ENCODE measurements at regions not wholly inside any gene's neighbourhood (a gene's known extent, or its start where the extent isn't known, plus 50 kb on each side); places are given as distances from the start of the nearest gene placed in this dataset.

DNA sequence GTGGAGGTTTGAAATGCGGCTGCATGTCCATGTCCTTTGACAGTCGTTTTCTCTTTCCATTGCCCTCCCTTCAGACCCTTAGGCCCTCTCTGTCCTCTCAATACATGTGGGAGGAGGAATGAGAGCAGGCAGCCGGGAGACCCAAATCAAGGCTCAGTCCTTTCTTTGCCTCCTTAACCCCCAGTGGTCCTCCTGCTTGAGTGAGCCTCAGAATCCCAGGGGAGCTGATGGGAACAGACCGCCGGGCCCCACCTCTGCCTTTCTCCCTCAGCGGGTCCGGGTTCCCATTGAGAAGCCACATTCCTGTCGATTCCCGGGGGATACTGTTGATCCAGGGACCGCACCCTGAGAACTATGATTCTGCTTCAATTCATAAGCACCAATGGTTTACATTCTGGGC lies 77.9 kb upstream of the RFLNA start:
- intact Hi-C loops (cut with micrococcal nuclease; ENCODE audit: unreplicated experiment) = no loop called here

More for the DNA sequence above, 77.9 kb upstream of the RFLNA start:
- ChIA-PET POLR2A (no interaction called here), CTCF (ENCODE audit: low intra/inter-chr PET ratio, low total read pairs) (no interaction called here)
- Histone ChIP-seq H3K27ac (ENCODE audit: extremely low read length, insufficient read depth, low read length) (no peak overlapping the region), H3K4me3 (replicated peaks in 1 of 3; ENCODE audit: insufficient read depth in 1 of 3, low read depth in 2 of 3, low read length in 3 of 3) (no peak overlapping the region), H4K20me1 (ENCODE audit: insufficient read depth, low read length) (no peaks in the 10 kb centered on the region), H3K4me1 (ENCODE audit: insufficient read depth, low read length) (no peaks in the 10 kb centered on the region), H2AFZ (ENCODE audit: low read length) (no peak overlapping the region), H3K4me2 (ENCODE audit: low read depth, low read length) (no peak overlapping the region), H3K9ac (ENCODE audit: insufficient read depth, low read depth, low read length) (no peak overlapping the region), H3K79me2 (ENCODE audit: insufficient read depth, low read length) (no peaks in the 10 kb centered on the region), H3K36me3 (replicated peaks in 1 of 2; ENCODE audit: control insufficient read depth in 1 of 2, insufficient read depth in 2 of 2, low read length in 2 of 2) (no peaks in the 10 kb centered on the region), H3K27me3 (ENCODE audit: control insufficient read depth in 1 of 2, insufficient read depth in 2 of 2, low read length in 2 of 2) (peaks cover 3 to 10% of the 10 kb centered on the region in 2 experiments; a peak in 2 of 5 replicates), H3K9me3 (ENCODE audit: low read length) (peaks cover 9% of the 10 kb centered on the region; the same call in 1 of the 2 replicates)
- WGBS (ENCODE audit: low lambda C conversion rate) = 55% methylated on average over 10 of the region's 10 CpGs
- TF ChIP-seq ZNF703 (CRISPR knock-in tag; IDR thresholded peaks at IDR 0.05; ENCODE audit: borderline replicate concordance) (no peak), HIVEP1 (CRISPR knock-in tag; IDR thresholded peaks at IDR 0.05) (no peak), ZNF747 (CRISPR knock-in tag; IDR thresholded peaks at IDR 0.05; ENCODE audit: borderline replicate concordance) (no peak), MXI1 (IDR thresholded peaks at IDR 0.05; ENCODE audit: borderline replicate concordance, low read depth, low read length) (no peak), ZNF781 (CRISPR knock-in tag; IDR thresholded peaks at IDR 0.05; ENCODE audit: borderline replicate concordance, not compliant biosample characterization) (no peak), GATAD2A (CRISPR knock-in tag; IDR thresholded peaks at IDR 0.05) (no peak), PHF8 (CRISPR knock-in tag; IDR thresholded peaks at IDR 0.05) (no peak), HNF4A (CRISPR knock-in tag; IDR thresholded peaks at IDR 0.05) (no peak), ZNF138 (CRISPR knock-in tag; IDR thresholded peaks at IDR 0.05; ENCODE audit: low read depth) (no peak)
- TF ChIP-seq, protein P1, sequence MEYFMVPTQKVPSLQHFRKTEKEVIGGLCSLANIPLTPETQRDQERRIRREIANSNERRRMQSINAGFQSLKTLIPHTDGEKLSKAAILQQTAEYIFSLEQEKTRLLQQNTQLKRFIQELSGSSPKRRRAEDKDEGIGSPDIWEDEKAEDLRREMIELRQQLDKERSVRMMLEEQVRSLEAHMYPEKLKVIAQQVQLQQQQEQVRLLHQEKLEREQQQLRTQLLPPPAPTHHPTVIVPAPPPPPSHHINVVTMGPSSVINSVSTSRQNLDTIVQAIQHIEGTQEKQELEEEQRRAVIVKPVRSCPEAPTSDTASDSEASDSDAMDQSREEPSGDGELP (IDR thresholded peaks at IDR 0.05; ENCODE audit: borderline replicate concordance, low read depth) = no peak
- TF ChIP-seq, protein P2, sequence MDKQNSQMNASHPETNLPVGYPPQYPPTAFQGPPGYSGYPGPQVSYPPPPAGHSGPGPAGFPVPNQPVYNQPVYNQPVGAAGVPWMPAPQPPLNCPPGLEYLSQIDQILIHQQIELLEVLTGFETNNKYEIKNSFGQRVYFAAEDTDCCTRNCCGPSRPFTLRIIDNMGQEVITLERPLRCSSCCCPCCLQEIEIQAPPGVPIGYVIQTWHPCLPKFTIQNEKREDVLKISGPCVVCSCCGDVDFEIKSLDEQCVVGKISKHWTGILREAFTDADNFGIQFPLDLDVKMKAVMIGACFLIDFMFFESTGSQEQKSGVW (CRISPR knock-in tag; IDR thresholded peaks at IDR 0.05; ENCODE audit: borderline replicate concordance) = no peak
- TF ChIP-seq, protein P3, sequence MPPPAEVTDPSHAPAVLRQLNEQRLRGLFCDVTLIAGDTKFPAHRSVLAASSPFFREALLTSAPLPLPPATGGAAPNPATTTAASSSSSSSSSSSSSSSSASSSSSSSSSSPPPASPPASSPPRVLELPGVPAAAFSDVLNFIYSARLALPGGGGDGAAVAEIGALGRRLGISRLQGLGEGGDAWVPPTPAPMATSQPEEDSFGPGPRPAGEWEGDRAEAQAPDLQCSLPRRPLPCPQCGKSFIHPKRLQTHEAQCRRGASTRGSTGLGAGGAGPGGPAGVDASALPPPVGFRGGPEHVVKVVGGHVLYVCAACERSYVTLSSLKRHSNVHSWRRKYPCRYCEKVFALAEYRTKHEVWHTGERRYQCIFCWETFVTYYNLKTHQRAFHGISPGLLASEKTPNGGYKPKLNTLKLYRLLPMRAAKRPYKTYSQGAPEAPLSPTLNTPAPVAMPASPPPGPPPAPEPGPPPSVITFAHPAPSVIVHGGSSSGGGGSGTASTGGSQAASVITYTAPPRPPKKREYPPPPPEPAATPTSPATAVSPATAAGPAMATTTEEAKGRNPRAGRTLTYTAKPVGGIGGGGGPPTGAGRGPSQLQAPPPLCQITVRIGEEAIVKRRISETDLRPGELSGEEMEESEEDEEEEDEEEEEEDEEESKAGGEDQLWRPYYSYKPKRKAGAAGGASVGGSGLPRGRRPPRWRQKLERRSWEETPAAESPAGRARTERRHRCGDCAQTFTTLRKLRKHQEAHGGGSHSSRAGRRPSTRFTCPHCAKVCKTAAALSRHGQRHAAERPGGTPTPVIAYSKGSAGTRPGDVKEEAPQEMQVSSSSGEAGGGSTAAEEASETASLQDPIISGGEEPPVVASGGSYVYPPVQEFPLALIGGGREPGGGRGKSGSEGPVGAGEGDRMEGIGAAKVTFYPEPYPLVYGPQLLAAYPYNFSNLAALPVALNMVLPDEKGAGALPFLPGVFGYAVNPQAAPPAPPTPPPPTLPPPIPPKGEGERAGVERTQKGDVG (CRISPR knock-in tag; IDR thresholded peaks at IDR 0.05; ENCODE audit: borderline replicate concordance) = no peak
- TF ChIP-seq, protein P4, sequence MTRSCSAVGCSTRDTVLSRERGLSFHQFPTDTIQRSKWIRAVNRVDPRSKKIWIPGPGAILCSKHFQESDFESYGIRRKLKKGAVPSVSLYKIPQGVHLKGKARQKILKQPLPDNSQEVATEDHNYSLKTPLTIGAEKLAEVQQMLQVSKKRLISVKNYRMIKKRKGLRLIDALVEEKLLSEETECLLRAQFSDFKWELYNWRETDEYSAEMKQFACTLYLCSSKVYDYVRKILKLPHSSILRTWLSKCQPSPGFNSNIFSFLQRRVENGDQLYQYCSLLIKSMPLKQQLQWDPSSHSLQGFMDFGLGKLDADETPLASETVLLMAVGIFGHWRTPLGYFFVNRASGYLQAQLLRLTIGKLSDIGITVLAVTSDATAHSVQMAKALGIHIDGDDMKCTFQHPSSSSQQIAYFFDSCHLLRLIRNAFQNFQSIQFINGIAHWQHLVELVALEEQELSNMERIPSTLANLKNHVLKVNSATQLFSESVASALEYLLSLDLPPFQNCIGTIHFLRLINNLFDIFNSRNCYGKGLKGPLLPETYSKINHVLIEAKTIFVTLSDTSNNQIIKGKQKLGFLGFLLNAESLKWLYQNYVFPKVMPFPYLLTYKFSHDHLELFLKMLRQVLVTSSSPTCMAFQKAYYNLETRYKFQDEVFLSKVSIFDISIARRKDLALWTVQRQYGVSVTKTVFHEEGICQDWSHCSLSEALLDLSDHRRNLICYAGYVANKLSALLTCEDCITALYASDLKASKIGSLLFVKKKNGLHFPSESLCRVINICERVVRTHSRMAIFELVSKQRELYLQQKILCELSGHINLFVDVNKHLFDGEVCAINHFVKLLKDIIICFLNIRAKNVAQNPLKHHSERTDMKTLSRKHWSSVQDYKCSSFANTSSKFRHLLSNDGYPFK (CRISPR knock-in tag; IDR thresholded peaks at IDR 0.05; ENCODE audit: borderline replicate concordance) = no peak
- in situ Hi-C loops (cut with HindIII; ENCODE audit: extremely low pct_ligation_motif_present, low pct_unique_long_range_greater_than_20kb) = no loop called here
- ATAC-seq (no peak), DNase-seq (ENCODE audit: low spot score) (no peak), FAIRE-seq (no peak)
- no TSS peak for BruUV-seq (replicated peaks)
